ENCODE measurements at regions not wholly inside any gene's neighbourhood (a gene's known extent, or its start where the extent isn't known, plus 50 kb on each side); places are given as distances from the start of the nearest gene placed in this dataset.

DNA sequence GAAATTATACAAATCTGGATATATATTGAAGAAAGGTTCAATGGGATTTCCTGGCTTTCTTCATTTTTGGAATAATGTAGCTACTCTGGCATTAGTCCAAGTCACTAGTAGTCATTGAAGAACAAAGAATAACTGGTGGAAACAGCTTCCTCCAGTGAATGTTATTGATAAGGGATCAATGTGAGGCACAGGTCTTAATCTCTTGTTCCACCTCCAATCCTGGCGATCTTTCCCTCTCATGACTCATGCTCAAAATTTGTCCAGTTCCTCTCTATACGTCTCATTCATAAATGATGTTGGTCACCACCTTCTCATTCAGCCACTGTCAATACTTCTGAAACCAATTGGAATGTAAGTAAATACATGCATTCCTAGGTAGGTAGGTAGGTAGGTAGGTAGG is 185.0 kb upstream of the BMP2 start:
- TF ChIP-seq, protein P1, sequence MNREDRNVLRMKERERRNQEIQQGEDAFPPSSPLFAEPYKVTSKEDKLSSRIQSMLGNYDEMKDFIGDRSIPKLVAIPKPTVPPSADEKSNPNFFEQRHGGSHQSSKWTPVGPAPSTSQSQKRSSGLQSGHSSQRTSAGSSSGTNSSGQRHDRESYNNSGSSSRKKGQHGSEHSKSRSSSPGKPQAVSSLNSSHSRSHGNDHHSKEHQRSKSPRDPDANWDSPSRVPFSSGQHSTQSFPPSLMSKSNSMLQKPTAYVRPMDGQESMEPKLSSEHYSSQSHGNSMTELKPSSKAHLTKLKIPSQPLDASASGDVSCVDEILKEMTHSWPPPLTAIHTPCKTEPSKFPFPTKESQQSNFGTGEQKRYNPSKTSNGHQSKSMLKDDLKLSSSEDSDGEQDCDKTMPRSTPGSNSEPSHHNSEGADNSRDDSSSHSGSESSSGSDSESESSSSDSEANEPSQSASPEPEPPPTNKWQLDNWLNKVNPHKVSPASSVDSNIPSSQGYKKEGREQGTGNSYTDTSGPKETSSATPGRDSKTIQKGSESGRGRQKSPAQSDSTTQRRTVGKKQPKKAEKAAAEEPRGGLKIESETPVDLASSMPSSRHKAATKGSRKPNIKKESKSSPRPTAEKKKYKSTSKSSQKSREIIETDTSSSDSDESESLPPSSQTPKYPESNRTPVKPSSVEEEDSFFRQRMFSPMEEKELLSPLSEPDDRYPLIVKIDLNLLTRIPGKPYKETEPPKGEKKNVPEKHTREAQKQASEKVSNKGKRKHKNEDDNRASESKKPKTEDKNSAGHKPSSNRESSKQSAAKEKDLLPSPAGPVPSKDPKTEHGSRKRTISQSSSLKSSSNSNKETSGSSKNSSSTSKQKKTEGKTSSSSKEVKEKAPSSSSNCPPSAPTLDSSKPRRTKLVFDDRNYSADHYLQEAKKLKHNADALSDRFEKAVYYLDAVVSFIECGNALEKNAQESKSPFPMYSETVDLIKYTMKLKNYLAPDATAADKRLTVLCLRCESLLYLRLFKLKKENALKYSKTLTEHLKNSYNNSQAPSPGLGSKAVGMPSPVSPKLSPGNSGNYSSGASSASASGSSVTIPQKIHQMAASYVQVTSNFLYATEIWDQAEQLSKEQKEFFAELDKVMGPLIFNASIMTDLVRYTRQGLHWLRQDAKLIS (CRISPR knock-in tag; IDR thresholded peaks at IDR 0.05; ENCODE audit: borderline replicate concordance), result no peak
- TF ChIP-seq, protein P2, sequence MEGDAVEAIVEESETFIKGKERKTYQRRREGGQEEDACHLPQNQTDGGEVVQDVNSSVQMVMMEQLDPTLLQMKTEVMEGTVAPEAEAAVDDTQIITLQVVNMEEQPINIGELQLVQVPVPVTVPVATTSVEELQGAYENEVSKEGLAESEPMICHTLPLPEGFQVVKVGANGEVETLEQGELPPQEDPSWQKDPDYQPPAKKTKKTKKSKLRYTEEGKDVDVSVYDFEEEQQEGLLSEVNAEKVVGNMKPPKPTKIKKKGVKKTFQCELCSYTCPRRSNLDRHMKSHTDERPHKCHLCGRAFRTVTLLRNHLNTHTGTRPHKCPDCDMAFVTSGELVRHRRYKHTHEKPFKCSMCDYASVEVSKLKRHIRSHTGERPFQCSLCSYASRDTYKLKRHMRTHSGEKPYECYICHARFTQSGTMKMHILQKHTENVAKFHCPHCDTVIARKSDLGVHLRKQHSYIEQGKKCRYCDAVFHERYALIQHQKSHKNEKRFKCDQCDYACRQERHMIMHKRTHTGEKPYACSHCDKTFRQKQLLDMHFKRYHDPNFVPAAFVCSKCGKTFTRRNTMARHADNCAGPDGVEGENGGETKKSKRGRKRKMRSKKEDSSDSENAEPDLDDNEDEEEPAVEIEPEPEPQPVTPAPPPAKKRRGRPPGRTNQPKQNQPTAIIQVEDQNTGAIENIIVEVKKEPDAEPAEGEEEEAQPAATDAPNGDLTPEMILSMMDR (IDR thresholded peaks at IDR 0.05), result no peak
- TF ChIP-seq RELA (CRISPR knock-in tag; IDR thresholded peaks at IDR 0.05; ENCODE audit: borderline replicate concordance), result no peak
- TF ChIP-seq NR1H2 (CRISPR knock-in tag; IDR thresholded peaks at IDR 0.05), result no peak
- TF ChIP-seq TCF7 (CRISPR knock-in tag; IDR thresholded peaks at IDR 0.05; ENCODE audit: low read depth), result no peak
